NCI-H526 (cell line): ENCODE measurements at regions not wholly inside any gene's neighbourhood (a gene's known extent, or its start where the extent isn't known, plus 50 kb on each side); places are given as distances from the start of the nearest gene placed in this dataset.

Experiments
- DNase-seq, 2 experiments: peaks; one replicate each; lab custom pipeline; 2025; lab: John Stamatoyannopoulos, UW

- DNase-seq: no peak
Measured at GRCh38 chr18:45227001-45227742, 388.1 kb upstream of the SLC14A2 start.

GRCh38 chr18:45228796-45229388 lies 386.4 kb upstream of the SLC14A2 start:
- DNase-seq: no peak

GRCh38 chr18:45231617-45232016 lies 383.7 kb upstream of the SLC14A2 start:
- DNase-seq: no peak

GRCh38 chr18:45232061-45232460 lies 383.2 kb upstream of the SLC14A2 start:
- no peak for DNase-seq

DNA sequence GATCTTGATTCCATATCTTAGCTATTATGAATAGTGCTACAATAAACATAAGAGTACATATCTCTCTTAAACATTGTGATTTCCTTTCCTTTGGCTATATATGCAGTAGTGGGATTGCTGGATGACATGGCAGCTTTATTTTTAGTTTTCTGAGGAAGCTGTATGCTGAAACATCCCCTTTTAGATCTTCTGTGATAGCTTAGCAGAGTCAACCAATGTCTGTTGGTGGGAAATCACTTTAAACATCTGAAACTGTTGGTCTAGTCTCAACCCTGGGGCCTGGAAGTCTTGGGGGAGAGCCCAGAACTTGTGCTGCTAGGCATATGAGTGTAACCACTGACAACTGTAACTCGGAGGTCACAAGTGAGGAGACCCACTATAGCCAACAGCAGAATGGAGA lies 378.6 kb upstream of the SLC14A2 start:
- no peak for DNase-seq

- no peak for DNase-seq
Measured at GRCh38 chr18:45237343-45238098, 377.8 kb upstream of the SLC14A2 start.

DNA sequence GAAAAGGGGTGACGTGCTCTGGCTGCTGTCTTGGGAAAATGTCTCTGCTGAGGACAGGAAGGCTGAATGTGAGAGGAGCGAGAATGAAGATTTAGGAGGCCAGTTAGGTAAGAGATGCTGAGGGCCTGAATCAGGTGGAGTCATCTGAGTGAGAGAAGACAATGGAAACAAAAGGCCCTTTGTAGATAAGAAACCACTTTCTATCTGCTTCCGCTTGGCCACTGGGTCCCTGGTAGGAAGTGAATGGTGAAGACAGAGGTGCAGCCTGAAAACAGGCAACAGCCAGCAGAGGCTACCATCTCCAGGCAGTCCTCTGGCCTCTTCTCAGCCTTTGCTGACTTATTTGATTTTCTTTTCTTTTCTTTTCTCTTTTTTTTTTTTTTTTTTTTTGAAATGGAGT lies 374.0 kb upstream of the SLC14A2 start:
- no peak for DNase-seq

GRCh38 chr18:45241982-45242565 lies 373.2 kb upstream of the SLC14A2 start:
- no peak for DNase-seq

- no peak for DNase-seq
Measured at GRCh38 chr18:45243340-45244110, 371.8 kb upstream of the SLC14A2 start.

DNA sequence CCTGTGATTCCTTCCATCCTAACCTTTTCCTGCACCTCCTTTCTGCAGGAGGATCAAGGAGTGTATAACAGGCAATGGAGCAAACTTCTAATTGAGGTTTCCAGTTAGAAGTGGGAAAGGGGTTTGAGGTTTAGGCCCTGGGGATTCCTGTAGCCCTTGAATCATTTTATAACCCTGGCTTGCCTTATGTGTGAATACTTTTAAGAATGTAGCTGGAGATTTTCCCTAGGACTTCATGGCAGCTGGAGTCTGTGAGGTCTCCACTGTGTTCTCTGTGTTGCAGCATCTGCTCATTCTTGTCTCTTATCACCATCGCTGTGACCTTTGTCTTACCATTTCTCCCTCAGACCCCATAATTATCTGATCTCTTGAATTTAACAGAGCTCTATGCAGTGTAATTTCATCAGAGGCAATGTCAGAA lies 370.2 kb upstream of the SLC14A2 start:
- DNase-seq: no peak

DNA sequence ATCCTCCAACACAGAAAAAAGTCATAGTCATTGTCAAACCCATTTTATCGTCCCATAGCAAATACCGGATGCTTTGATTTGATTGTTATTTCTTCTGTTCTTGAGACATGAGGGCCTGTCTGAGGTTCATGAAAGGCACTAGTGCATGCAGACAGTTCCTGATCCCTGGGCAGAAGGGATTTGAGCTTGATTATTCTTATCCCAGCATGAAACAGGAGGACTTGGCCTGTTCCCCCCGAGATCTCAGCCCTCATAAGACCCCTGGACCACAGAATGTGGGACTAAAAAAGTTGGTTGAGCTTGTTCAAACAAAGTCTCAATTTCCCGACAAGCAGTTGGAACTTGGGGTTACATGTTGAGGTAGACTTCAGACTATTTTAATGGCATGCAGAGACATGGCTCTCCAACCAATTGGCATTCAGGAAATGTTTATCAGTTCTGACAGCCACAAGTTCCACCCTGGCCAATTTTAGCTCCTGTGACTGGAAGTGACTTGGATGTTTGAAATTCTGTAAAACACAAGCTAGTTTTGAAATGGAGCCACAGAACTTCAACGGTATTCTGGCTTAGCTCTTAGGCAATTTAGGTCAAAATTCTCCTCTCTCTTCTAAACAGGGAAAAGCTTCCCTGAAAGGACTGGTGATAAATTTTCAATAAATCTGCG lies 366.9 kb upstream of the SLC14A2 start:
- no peak for DNase-seq

GRCh38 chr18:45249246-45249661 lies 366.0 kb upstream of the SLC14A2 start:
- DNase-seq: no peak

DNA sequence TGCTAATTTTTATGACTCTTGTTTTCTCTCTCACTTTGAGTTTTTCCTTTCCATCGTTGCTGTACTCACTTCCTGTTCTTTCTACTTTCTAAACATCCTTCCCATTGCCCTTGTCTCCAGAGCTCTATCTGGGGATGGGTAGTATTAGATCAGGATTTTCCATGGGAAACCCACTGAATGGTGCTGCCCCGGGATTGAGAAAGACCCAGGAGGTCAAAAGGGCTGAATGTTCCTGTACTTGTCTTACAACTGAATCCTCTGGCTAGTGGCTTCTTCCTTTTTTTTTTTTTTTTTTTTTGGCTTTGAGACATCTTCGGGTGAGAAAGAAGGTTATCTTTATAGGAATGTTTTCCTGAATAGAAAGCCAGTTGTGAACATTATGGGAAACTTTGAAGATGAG lies 364.8 kb upstream of the SLC14A2 start:
- no peak for DNase-seq

- no peak for DNase-seq
Measured at GRCh38 chr18:45251236-45251635, 364.0 kb upstream of the SLC14A2 start.

DNA sequence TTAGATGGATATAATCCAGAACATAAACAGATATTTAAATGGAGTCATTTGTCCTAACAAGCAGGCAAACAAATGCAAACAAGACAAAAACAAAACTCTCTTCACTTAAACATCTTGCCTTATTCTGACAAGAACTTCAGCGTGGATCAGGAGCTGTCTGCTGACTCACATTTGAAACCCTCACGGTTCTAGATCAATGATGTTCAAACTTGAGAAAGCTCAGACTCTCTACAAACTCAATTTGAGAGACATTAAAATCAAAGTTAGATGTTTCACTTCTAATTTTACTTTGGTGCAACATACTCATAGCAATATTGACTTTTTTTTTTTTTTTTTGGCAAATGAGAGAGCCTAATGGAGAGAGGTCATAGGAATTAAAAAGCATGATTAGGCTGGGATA lies 362.8 kb upstream of the SLC14A2 start:
- DNase-seq: no peak

DNA sequence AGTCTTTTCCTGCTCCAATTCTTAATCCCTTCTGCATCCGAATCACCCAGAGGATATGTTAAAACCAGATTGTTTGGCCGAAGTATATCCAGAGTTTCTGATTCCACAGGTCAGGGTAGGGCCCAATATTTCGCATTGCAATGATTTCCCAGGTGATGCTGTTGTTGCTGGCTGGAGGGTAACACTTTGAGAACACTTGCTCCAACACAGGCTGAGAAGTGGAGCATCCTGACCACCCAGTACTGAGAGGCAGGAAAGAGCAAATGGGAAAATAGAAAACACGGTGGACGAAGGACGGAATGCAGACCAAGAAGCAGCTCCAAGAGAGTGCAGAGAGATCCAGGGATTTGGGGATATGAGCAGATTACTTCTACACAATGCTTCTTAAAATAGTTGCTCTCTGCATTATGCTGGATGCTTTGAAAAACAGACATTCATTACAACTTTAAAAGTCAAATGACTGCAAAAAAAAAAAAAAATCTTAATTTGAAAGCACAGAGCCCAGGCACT lies 362.2 kb upstream of the SLC14A2 start:
- no peak for DNase-seq

DNA sequence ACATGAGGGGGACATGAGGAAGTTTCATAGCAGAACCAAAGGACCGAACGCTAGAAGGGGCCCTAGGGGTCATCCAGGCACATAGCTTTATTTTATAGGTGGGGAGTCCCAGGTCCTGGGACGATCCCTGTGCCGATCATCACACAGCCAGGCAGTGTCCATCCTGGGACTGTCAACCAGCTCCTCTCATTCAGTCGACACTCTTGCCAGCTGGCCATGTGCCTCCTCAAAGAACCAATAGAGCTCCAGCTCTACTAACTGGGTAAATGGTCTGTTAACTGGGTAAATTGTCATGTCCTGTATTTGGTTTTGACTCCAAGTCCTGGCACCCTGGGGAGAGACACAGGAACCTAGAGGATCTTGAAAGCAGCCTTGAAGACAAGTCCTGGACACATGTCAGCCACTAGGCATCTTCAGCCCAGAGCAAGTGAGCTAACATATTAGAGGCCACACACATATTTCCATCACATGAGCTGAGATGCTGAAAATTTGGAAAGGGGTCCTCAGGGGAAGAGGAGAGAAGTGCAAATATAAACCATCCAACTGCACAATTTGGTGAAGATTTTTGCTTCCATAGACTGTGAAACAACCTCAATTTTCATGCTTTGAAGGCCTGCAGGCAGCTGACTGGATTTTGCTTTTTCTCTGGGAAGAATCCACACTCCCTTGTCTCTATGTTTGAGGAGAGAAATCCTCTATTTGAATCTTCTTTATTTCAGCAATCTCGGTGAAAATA lies 361.1 kb upstream of the SLC14A2 start:
- DNase-seq: no peak

DNA sequence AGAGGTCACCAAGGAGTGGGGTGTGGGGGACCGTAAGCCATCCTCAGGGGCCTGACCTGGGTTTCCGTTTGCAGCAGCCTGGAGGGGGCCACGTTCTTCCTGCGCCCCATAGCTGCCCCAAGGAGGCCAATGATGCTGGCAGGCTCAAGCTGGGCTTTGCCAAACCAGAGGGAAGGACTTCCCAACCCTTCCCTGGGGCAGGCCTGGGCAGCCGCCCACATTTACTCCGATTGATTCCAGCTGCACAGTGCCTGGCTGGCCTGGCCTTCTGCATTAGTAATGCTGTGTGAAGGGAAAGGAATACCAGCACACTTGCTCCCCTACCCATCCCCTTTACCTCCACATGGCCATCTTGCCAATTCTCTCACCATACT lies 360.6 kb upstream of the SLC14A2 start:
- DNase-seq: no peak

DNA sequence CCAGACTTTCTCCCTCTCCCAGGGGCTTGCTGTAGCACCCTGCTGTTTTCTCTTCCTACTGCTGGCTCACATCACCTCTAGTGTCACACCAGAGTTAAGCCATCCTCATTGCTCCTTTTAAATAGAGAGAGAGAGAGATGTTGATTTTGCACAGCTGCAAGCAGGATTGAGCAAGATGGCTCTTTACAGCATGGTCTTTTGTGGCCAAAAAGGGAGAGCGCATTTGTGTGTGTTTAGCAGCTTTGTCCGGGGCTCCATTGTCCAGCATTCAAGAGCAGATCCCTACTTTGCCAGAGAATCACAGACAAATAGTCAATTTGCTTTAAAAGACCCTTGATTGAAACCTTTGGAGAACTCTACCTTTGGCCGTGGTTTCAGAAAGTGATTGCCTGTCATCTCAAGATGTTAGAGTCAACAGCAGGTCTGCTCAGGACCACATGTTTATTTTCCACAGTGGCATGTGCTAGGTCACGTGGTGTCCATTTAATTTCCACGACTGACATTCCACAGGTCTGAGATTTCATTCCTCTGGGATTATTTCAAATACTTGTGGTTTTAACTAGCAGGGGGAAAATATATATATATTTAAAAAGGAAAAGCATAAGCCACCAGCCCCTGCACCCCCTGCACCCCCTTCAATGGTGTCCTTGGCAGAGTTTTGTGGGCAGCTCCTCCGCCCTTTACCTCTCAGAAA lies 359.9 kb upstream of the SLC14A2 start:
- DNase-seq: no peak

- no peak for DNase-seq
Measured at GRCh38 chr18:45260125-45260524, 355.2 kb upstream of the SLC14A2 start.
